GM21360 (cell line): ENCODE measurements at regions not wholly inside any gene's neighbourhood (a gene's known extent, or its start where the extent isn't known, plus 50 kb on each side); places are given as distances from the start of the nearest gene placed in this dataset.

ENCODE experiments used
- ATAC-seq: cut with Tn5 transposase; IDR thresholded peaks from one replicate; pipeline ENCODE4 v1.9.1; 2021; ENCODE audit warnings: mild to moderate bottlenecking, moderate library complexity; ENCODE audit not compliant: unreplicated experiment

- no peak for ATAC-seq
These were observed 246.9 kb upstream of the ADAMTS16 start for GRCh38 chr5:4893063-4893744.

- ATAC-seq, result no peak
These were observed 243.8 kb upstream of the ADAMTS16 start for GRCh38 chr5:4896328-4896727.

- ATAC-seq, result no peak
These were observed 238.8 kb upstream of the ADAMTS16 start for GRCh38 chr5:4901305-4901811.

- ATAC-seq, result no peak
These were observed 238.2 kb upstream of the ADAMTS16 start for GRCh38 chr5:4901924-4902323.

GRCh38 chr5:4905674-4906520 is 234.2 kb upstream of the ADAMTS16 start:
- ATAC-seq, result no peak

GRCh38 chr5:4906786-4907185 is 233.3 kb upstream of the ADAMTS16 start:
- no peak for ATAC-seq

- ATAC-seq, result no peak
These were observed 232.6 kb upstream of the ADAMTS16 start for GRCh38 chr5:4907571-4907970.

- ATAC-seq, result no peak
These were observed 231.0 kb upstream of the ADAMTS16 start for GRCh38 chr5:4909086-4909485.

GRCh38 chr5:4911646-4912403 is 228.3 kb upstream of the ADAMTS16 start:
- no peak for ATAC-seq

- no peak for ATAC-seq
These were observed 218.2 kb upstream of the ADAMTS16 start for GRCh38 chr5:4921929-4922328.

- ATAC-seq, result no peak
These were observed 215.6 kb upstream of the ADAMTS16 start for GRCh38 chr5:4924577-4924976.

GRCh38 chr5:4927097-4927496 is 213.0 kb upstream of the ADAMTS16 start:
- no peak for ATAC-seq

GRCh38 chr5:4928409-4928808 is 211.7 kb upstream of the ADAMTS16 start:
- ATAC-seq, result no peak

- ATAC-seq, result no peak
These were observed 211.0 kb upstream of the ADAMTS16 start for GRCh38 chr5:4929092-4929655.

GRCh38 chr5:4939042-4939781 is 200.9 kb upstream of the ADAMTS16 start:
- ATAC-seq, result no peak

- no peak for ATAC-seq
These were observed 199.0 kb upstream of the ADAMTS16 start for GRCh38 chr5:4941161-4941560.

GRCh38 chr5:4941957-4942830 is 197.9 kb upstream of the ADAMTS16 start:
- peak; percentile 55 for ATAC-seq

- ATAC-seq, result no peak
These were observed 197.3 kb upstream of the ADAMTS16 start for GRCh38 chr5:4942831-4943178.

GRCh38 chr5:4945296-4945695 is 194.8 kb upstream of the ADAMTS16 start:
- no peak for ATAC-seq
